Gastroesophageal sphincter (tissue), 3 donors: ENCODE measurements at regions not wholly inside any gene's neighbourhood (a gene's known extent, or its start where the extent isn't known, plus 50 kb on each side); places are given as distances from the start of the nearest gene placed in this dataset.

Experiments
- EP300 ChIP-seq: sonication (generic); formaldehyde crosslinking; IDR thresholded peaks from one replicate; pipeline ENCODE4 v1.6.1; 2017; ENCODE audit warnings: antibody characterized with exemption, mild to moderate bottlenecking
- TF ChIP-seq, protein P1 (sequence below), 4 experiments: fragments of 200-600 bp in 2 of 4; fragments of 450-650 bp in 2 of 4; sonication (generic) in 1 of 4; IDR thresholded peaks; one replicate each; pipeline ENCODE4 v1.5.1; 2017 to 2019; ENCODE audit warnings: antibody characterized with exemption in 4 of 4, mild to moderate bottlenecking in 2 of 4, moderate library complexity in 2 of 4

DNA sequence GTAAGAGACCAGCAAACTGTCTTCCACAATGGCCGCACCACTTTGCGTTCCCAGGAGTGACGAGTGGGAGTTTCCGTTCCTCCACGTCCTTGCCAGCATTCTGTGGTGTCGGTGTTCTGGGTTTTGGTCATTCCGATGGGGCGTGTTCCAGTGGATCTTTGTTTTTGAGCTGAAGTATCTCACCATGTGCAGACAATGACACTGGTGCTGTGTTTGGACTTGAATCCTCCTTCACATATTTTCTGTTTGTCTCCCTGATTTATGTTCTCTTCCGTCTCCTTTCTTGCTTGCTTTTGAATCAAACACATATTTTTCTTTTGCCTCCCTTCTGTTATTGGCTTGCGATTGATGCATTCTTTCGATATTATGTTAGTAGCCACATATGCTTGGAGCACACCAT lies 60.8 kb upstream of the IRX4 start:
- TF ChIP-seq EP300: no peak
- TF ChIP-seq, protein P1, sequence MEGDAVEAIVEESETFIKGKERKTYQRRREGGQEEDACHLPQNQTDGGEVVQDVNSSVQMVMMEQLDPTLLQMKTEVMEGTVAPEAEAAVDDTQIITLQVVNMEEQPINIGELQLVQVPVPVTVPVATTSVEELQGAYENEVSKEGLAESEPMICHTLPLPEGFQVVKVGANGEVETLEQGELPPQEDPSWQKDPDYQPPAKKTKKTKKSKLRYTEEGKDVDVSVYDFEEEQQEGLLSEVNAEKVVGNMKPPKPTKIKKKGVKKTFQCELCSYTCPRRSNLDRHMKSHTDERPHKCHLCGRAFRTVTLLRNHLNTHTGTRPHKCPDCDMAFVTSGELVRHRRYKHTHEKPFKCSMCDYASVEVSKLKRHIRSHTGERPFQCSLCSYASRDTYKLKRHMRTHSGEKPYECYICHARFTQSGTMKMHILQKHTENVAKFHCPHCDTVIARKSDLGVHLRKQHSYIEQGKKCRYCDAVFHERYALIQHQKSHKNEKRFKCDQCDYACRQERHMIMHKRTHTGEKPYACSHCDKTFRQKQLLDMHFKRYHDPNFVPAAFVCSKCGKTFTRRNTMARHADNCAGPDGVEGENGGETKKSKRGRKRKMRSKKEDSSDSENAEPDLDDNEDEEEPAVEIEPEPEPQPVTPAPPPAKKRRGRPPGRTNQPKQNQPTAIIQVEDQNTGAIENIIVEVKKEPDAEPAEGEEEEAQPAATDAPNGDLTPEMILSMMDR (IDR thresholded peaks at IDR 0.05): no peak
